Endometrium (tissue), 2 donors: ENCODE measurements at regions not wholly inside any gene's neighbourhood (a gene's known extent, or its start where the extent isn't known, plus 50 kb on each side); places are given as distances from the start of the nearest gene placed in this dataset.
"Not testable (repeated sequence)": the region's sequence is repeated elsewhere in the genome, so short reads cannot be mapped to it uniquely, and the experiment has no call there.

ENCODE experiments used
- FAIRE-seq: peaks from 2 replicates; lab custom pipeline; 2012; peaks lifted over from hg19 to GRCh38; lab: Jason Lieb, UNC
- donor health status: control.
- donor health status: control.

DNA sequence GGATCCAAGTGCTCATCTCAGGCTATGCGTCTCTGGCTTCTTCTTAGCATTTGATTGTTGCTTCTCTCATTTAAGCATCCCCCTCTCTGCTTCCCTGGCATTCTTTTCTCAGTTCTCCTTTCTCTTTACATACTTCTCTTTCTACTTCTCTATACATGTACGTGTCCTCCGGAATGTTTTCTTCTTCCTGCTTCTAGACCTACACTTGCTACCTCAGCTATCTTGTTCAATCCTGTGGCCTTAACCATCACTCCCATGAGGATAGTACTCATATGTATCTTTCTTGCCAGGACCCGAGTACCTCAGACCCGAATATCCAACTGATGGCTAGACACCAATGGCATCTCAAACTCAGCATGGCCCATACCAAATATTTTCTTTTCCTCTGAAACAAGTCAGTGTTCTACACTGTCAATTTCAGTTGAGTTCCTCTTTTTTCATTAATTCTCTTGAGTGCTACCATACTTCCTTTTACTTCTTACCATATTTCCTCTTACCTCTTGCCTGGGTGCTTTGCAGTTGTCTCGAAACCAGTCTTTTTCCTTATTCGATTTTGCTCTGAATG, 115.1 kb upstream of the SLC38A2 start:
- no peak for FAIRE-seq

DNA sequence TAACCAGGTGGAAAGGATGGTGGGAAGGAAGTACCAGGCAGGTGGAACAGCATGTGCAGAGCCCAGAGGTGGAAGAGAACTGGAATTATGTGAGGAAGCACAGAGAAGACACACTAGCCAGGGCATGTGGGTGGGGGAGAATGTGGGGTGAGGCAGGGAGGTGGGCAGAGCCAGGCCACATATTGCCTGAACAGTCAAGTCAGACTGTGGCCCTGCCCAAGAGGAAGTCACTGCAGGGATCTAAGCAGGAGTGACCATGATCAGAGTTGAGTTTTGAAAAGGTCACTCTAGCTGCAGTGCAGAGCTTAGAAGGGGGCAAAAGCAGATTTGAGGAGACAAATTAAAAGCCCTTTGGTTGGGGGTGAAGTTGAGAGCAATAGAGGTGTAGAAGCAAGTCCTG, 114.0 kb upstream of the SLC38A2 start:
- FAIRE-seq, result no peak

DNA sequence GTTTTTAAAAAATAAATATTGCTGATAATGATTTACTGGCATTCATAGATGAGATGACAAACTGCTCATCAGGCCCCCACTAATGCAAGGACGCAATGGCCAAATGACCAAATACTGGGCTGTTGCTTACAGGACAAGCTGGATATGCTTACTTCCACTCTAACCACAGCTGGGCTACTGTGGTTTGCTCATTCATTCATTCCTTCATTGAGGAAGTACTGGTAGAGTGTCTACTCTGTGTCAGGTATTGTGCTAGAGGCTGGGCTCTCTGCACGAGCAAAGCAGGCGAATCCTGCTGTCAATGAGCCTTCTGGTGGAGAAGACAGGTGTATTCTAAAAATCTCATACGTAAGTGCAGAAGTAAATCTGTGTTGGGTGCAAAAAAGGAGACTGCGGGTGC, 113.3 kb upstream of the SLC38A2 start:
- no peak for FAIRE-seq

DNA sequence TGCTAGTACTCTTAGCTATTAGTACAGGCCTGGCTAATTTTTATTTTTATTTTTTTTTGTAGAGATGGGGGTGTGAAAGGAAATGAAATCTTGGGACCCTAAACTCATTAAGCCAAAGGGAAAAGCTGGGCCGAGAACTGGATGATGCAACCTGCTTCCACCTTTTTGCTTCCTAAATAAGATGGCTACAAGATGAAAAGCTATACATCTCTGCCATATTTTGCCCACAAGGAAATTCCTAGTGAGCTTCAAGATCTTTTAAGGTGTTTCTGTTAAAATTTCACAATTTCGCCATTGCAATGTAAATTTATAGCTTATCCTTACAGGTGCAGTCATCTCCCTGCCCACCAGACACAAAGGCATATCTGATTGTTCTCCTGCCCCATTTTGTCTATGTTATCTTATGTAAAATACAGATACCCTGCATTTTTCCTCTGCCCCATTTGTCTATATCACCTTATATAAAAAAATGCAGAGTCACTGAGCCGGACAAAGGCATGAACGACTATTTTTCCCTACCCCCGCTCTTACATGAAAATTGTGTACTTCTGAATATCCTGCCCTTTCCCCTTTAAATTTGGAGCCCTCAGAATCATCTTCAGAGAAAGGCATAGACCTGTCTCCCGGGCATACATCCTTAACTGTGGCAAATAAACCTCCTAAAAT, 112.0 kb upstream of the SLC38A2 start:
- no peak for FAIRE-seq

DNA sequence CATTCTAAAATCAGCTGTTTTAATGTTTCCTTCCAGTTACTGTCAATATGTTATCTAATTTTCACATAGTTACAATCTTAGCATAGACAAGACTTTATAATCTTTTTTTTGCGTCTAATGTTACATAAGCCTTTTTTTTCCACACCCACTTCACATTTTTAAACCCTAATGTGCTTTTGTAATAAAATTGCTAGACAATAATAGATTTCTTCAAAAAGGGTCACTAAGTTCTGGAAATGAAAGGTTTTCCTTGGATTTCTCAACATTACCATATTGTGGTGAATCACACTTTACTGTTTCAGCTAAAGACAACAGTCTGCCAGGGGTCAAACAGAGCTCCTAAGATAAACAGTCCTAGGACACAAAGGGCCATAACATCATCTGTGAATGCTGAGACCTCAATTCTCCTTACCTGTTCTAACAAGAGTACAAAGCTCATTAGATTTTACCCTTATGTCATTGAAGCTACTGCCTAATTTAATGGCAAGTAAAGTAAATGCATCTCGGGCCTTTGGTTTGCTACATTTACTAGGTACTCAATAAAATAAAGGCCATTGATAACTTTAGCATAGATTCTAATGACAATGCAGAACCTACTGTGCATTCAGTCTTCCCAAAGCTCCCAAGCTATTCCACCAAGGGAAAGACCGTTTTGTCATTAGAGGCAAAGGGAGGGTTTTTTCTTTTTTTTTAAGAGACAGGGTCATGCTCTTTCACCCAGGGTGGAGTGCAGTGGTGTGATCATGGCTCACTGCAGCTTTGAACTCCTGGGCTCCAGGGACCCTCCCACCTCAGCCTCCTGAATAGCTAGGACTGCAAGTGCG, 111.2 kb upstream of the SLC38A2 start:
- no peak for FAIRE-seq

DNA sequence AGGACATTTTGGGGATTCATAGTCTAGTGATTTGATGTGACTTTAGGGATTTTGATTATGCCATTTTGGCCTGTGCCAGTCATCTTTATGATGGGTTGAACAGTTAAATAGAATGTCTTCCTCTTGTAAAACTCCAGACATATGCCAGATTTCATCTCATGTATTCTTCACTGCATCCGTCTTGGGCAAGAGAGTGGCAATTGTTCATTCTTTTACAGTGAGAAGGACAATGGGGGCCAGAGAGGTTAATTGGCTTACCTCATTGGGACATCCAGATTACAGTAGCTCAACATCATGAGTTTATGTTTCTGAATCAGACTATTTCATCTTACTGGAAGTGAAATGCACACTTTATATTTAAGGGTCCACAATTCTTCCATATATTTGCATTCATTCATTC, 108.2 kb upstream of the SLC38A2 start:
- no peak for FAIRE-seq

DNA sequence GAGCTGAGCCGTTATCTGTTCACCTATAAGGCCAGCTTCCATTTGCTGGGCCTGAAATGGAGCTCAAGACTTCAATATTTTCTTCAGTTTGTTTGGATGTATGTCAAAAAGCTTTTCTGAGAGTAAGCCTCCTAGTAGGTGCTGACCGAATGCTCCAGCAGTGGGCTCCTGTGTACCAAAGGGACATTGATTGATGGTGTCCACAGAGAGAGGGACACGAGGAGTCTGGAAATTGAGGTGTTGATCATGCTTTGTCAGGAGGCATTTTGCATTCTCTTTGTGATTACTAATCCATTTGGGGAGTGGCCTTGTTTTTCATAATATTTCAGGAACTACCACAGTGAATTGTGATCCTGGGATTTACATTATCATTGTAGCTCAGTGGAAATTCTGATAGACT, 107.7 kb upstream of the SLC38A2 start:
- no peak for FAIRE-seq

DNA sequence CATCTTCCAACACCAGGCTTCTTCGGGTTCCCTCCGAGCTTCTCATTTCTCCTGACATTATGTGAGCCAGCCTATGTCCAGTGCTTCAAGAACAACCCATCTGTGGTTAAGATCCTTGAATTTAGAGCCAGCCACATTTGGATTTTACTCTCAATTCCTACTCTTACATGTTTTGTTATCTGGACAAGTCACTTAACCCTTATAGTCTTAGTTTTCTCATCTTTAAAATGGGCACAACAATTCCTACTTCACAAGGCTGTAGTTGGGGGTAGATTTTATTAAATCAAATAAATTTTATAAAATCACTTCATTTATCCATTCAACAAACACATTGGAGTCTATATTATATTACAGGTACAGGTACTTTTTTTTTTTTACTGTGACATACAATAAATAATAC, 105.5 kb upstream of the SLC38A2 start:
- FAIRE-seq, result no peak

DNA sequence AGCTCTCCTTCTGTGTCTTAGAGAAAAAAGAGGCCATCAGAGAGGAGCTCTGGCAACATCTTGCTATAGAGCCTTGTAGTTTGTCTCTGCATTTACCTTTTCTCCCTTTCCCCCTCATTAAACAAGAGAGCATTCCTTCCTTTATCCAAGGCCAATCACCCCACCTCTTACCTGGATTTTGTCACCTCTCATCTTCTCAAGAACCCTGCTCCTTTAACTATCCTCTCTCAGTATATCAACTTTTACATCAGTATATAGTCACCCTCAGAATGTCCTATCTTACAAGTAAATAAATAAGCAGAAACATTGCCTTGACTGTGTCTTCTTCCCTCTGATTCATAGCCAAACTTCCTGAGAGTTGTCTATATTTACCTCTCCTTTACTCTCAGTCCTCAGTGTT, 105.0 kb upstream of the SLC38A2 start:
- FAIRE-seq, result no peak

DNA sequence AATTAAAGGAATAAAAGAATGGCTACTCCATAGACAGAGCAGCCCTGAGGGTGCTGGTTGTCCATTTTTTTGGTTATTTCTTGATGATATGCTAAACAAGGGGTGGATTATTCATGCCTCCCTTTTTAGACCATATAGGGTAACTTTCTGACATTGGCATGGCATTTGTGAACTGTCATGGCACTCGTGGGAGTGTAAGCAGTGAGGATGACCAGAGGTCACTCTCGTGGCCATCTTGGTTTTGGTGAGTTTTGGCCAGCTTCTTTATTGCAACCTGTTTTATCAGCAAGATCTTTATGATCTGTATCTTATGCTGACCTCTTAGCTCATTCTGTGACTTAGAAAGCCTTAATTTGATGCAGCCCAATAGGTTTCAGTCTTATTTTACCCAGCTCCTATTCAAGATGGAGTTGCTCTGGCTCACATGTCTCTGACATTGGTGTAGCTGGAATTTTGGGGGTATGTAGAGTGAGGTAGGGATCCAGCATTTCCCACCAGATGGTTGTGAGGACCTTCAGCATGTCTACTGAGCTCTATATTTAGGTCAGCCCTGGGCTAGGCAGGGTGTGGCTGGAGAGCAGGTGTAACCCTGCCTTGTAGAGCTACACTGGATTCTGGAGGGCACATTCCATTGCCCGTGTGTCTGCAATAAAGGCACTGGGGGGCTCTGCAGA, 103.5 kb upstream of the SLC38A2 start:
- FAIRE-seq, result no peak

DNA sequence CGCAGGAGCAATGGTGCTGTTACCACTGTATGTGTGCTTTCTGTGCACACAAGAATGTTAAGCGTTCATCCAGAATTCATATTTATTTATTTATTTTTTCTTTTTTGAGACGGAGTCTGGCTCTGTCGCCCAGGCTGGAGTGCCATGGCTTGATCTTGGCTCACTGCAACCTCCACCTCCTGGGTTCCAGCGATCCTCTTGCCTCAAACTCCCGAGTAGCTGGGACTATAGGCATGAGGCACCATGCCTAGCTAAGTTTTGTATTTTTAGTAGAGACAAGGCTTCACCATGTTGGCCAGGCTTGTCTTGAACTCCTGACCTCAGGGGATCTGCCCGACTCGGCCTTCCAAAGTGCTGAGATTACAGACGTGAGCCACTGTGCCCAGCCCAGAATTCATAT, 101.8 kb upstream of the SLC38A2 start:
- not testable (repeated sequence) for FAIRE-seq

DNA sequence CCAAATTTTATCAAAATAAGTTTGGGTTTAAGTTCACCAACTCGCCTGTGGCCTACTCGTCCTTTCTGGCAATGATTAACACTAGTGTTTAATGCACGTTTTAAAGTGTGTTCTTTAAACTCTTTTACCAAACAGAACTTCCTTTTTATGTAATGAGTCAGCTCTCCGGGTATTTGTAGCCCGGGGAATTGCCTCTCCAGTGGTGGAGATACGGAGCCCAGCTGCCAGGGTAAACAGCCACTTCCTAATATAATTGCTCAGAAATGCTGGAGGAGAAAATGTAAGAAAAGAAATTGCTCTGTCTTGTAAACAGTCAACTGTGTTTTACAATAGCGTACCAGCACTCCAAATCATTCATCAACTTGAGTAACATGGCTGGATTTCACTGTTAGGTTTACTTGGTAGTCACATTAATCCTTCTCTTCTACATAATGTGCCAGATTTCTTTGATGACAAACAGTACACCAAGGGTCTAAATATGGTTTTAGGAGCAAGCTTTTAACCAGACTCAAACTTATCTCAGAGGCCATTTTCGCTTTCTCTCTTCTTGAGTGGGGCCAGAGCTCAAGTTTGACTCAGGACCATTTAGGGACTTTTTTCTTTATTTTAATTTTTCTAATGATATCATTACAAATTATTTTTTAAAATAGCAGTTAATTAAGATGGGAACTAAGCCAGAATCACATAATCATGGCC, 101.2 kb upstream of the SLC38A2 start:
- FAIRE-seq, result no peak

DNA sequence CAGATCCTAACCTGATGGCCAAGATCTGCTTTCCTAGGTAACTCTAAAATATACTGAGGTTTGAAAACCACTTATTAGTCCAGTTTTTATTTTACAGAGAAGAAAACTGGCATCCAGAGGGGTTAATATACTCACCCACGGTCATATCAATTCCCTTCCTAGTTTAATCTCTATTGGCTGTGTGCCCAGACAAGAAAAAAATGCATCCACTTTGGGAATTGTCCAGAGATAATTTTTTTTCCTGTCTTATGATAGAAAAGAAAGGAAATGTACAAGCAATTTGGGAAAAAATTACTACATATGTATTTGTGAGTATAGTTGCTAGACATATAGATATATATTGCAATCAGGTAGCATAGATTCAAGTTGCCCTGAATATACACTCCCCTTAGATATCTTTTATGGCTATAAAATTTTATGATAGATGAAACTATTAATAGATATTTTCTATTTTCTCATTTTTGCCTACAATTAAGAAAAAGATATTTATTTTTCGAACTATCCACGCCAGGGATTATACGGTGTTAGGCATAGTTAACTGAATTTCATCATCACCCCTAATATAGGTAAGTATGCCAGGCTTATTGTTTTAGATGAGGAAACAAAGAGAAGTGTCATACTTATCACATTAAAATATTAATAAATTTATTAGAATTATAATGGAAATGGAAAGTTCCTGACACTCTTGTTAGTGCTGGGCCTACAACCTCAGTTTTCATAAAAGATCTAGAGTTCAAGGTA, 100.5 kb upstream of the SLC38A2 start:
- no peak for FAIRE-seq

DNA sequence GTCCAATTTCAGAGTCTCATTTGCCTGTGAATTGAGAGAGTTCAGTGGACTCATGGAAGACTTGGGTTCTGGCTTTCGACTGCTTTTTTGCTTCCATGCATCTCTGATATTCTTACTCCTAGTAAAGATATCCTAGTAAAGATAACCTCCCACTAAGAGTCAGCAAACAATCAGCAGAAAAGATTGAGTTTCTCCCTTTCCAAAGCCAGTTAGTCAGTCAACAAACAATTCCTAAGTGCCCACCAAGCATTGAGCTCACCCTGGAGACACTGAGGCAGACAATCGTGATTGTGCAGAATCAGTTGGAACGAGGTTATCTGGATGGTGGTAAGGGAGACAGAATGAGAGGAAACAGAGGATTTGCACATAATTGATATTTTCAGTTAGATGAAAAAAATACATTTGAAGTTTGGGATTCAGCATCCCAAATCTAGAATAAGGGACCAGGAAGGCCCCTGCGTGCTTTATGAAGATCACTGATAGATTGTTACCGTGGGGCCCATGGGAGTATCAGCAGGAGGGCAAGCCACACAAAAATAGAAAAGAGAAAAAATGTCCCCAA, 99.7 kb upstream of the SLC38A2 start:
- FAIRE-seq, result no peak

DNA sequence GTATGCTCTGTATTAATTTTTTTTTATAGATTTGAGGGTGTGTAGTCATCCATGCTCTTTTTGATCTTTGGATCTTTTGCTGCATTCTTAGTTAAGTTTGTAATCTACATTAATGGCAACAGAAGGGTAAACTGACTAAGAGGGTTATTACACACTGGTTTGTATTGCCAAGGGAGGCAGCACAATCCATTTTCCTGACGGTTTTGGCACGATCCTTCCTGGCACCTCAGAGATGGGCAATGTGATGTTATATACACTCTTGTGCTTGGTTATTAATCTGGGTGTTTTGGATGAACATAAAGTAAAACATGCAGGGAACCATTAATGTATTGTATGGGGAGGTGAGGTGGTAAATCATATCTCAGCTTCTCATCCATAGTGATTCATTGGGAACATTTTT, 98.8 kb upstream of the SLC38A2 start:
- no peak for FAIRE-seq

DNA sequence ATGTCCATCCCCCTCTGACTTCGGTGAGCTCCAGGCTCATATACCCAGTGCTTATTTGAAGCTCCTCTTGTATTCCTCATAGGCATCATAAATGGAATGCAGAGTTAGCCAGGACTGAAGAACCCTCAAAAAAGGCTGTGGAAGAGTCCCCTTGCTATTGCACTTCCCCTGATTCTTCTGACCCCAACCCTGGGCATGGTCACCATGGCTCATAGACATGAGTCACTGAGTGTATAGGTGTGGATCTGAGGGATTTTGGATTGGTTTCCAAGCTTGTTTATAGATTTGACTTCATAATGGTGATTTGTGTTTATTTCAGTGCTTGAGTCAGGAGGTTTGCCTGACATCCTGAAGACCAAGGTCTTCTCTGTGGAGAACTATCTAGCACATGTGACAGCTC, 98.4 kb upstream of the SLC38A2 start:
- FAIRE-seq, result no peak

DNA sequence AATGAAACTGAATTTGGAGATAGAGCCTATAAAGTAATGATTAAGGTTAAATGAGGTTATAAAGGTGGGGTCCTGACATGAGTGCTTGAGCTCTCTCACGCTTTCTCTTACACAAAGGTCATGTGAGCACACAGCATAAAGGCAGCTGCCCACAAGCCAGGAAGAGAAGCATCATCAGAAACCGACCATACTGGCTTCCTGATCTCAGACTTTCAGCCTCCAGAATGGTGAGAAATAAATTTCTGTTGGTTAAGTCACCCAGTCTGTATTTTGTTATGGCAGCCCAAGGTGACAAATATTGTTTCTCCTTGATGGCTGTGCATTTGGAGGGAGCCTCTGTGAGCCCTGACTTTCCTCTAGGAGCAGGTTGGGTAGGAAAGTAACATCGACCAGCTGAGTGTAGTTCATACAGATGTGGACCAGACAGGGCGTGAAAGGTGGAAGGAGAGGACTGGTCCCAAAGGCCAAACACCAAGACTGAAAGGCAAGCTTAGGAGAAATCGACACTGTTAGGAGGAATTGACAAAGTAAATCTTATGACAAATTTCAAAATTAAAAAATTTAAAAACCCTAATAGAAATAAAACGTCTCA, 97.6 kb upstream of the SLC38A2 start:
- no peak for FAIRE-seq

DNA sequence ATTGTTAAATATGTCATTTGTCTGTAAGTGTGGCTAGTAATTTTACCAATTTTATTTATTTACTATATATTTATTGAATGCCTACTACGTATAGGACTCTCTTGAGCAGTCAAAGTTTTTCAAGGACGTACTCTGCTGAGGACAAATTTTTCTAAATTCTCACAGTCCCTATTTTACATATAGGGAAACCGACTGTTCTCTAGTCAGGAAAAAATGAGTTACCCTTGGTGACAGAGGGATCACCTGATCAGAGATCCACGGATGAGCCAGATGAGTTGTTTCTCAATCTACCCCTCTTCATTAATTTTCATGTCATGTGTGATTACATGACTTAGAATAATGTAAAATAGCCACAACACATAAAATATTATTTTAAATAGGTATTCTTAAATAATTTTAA, 96.2 kb upstream of the SLC38A2 start:
- FAIRE-seq, result no peak

DNA sequence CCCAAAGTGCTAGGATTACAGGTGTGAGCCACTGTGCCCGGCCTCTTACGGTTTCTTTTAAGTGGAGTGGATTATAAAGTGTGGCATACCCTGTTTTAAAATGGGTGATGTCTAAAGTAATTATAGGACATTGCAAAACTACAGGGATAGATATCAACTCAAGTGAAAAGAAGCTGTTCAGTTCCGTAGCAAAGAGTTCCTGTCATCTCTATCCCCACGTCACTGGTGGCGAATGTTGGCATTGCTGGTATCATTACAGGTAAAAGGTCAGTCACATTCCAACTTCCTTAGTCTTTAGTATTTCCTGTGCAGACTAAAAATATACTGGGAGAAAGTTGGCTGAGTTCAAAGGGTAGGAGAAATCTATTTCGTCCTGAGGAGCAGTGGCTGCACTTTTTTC, 95.6 kb upstream of the SLC38A2 start:
- FAIRE-seq, result no peak

DNA sequence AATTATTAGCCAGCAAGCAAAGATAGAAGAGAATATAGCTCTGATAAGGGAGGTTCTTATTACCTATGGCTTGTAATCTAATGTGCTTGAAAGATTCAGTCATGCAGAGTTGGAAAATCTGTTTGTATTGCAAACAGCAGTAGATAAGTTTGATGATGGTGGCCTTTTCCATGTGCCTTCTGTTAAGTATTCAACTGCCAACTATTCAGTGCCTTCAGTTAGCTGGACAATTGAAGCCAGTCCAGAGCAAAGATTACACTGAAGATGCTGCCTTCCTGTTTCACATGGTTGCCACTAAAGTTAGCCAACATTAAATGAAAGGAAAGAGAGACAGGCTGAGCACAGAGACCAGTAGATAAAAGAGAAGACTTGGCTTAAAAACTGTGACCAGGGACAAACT, 92.7 kb upstream of the SLC38A2 start:
- no peak for FAIRE-seq

DNA sequence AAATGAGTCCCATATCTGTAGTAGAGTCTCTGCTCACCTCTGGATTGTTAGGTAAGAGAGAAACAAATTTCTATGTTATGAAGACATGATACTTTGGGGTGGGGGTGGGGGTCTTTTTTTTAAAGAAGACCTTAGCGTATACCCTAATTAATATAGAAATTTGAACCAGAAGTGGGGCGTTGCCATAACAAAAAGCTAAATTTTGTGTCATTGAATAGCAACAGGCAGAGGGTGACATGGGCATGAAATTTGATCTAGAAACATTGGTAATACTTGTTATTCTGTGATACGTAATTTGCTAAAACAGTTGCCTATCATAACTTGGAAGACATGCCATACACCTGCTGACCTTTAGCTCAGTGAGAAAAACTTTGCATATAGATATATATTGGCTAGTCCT, 92.3 kb upstream of the SLC38A2 start:
- no peak for FAIRE-seq
